ENCODE measurements at regions not wholly inside any gene's neighbourhood (a gene's known extent, or its start where the extent isn't known, plus 50 kb on each side); places are given as distances from the start of the nearest gene placed in this dataset.

DNA sequence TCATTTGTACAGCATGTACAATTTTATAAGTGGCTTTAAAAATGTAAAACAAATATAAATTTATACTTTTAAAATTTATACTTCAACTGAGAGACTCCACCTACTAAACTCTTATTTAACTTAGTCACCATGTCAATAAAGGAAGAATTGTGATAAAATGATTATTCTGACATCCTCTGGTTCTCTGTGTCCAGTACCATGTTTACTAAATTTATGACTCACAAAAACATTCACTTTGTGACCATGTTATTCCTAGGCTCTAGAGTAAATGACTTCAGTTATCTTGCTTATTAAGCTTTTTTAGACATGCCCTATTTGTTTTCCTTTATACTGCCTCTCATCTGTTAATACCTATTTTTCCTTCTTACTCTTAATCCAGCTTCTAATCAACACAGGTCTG lies 959.6 kb upstream of the SLC39A10 start:
- Histone ChIP-seq H2BK20ac (ENCODE audit: low read length) (no peak overlapping the region), H2BK12ac (ENCODE audit: low read depth, low read length) (no peak overlapping the region), H3K4me2 (ENCODE audit: insufficient read depth in 1 of 2, low read depth in 2 of 2, low read length in 2 of 2) (no peak overlapping the region), H3K23me2 (ENCODE audit: low read depth, low read length) (no peaks in the 10 kb centered on the region), H4K20me1 (replicated peaks in 1 of 2; ENCODE audit: control insufficient read depth in 1 of 2, insufficient read depth in 2 of 2, low read length in 2 of 2) (no peaks in the 10 kb centered on the region), H3K4me3 (ENCODE audit: extremely low read depth in 1 of 4, insufficient read depth in 2 of 4, low read depth in 3 of 4, low read length in 4 of 4) (no peak overlapping the region), H3K9me3 (ENCODE audit: insufficient read depth in 2 of 2, low read depth in 1 of 2, low read length in 1 of 2) (no peaks in the 10 kb centered on the region), H4K5ac (ENCODE audit: insufficient read length, low read depth, low read length) (no peak overlapping the region), H3K79me2 (ENCODE audit: control insufficient read depth in 1 of 2, insufficient read depth in 2 of 2, low read length in 2 of 2) (no peaks in the 10 kb centered on the region), H3K14ac (ENCODE audit: insufficient read length) (no peak overlapping the region), H2BK120ac (replicated peaks; ENCODE audit: low read depth, low read length) (no peak overlapping the region), H3K4ac (replicated peaks; ENCODE audit: insufficient read length, low read depth, low read length) (no peak overlapping the region), H3K56ac (replicated peaks; ENCODE audit: insufficient read length, low read depth, low read length) (no peak overlapping the region), H2AFZ (ENCODE audit: low read length) (no peak overlapping the region), H2AK5ac (ENCODE audit: low read depth, low read length) (no peak overlapping the region), H3K9ac (replicated peaks in 1 of 4; ENCODE audit: extremely low read depth in 1 of 4, low read depth in 3 of 4, low read length in 3 of 4) (no peak overlapping the region), H3K79me1 (ENCODE audit: low read depth, low read length) (no peaks in the 10 kb centered on the region), H3K23ac (ENCODE audit: insufficient read length) (no peak overlapping the region), H2BK5ac (ENCODE audit: low read depth, low read length) (no peak overlapping the region), H3K27me3 (replicated peaks in 1 of 4; ENCODE audit: control insufficient read depth in 3 of 4, extremely low read depth in 1 of 4, insufficient read depth in 3 of 4, low read length in 3 of 4) (no peaks in the 10 kb centered on the region), H3K18ac (ENCODE audit: extremely low read depth, low read length) (no peak overlapping the region), H3K27ac (ENCODE audit: low read depth, low read length) (no peak overlapping the region), H2BK15ac (ENCODE audit: low read length) (no peak overlapping the region), H4K8ac (ENCODE audit: extremely low read depth, insufficient read depth, low read length) (no peak overlapping the region), H4K91ac (replicated peaks; ENCODE audit: insufficient read length, low read length) (no peak overlapping the region), H3K36me3 (ENCODE audit: control insufficient read depth in 2 of 4, insufficient read depth in 4 of 4, low read length in 3 of 4) (no peaks in the 10 kb centered on the region), H3K4me1 (replicated peaks in 1 of 4; ENCODE audit: control insufficient read depth in 3 of 4, insufficient read depth in 4 of 4, low read length in 3 of 4) (no peaks in the 10 kb centered on the region)
- no peak for DNase-seq (ENCODE audit: low read depth in 1 of 2, low spot score in 2 of 2)
- TF ChIP-seq CBX8 (IDR thresholded peaks at IDR 0.05; ENCODE audit: borderline replicate concordance, low read depth, low read length), result no peak
- TF ChIP-seq MAFK (IDR thresholded peaks at IDR 0.05; ENCODE audit: low read depth, low read length), result no peak
- TF ChIP-seq SIX5 (IDR thresholded peaks at IDR 0.05; ENCODE audit: low read depth, low read length), result no peak
- no peak for TF ChIP-seq PHF8 (conservative IDR thresholded peaks at IDR 0.05; ENCODE audit: low read depth, low read length)
- TF ChIP-seq, protein P1, sequence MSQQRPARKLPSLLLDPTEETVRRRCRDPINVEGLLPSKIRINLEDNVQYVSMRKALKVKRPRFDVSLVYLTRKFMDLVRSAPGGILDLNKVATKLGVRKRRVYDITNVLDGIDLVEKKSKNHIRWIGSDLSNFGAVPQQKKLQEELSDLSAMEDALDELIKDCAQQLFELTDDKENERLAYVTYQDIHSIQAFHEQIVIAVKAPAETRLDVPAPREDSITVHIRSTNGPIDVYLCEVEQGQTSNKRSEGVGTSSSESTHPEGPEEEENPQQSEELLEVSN (IDR thresholded peaks at IDR 0.05), result no peak
- no peak for FAIRE-seq
- CTCF ChIA-PET (ENCODE audit: partially characterized antibody), result no interaction called here
- POLR2A ChIA-PET (ENCODE audit: partially characterized antibody), result no interaction called here
